ENCODE measurements at regions not wholly inside any gene's neighbourhood (a gene's known extent, or its start where the extent isn't known, plus 50 kb on each side); places are given as distances from the start of the nearest gene placed in this dataset.

- no peak for DNase-seq
Measured at GRCh38 chr10:123463181-123463580, 203.0 kb upstream of the GPR26 start.

- DNase-seq: no peak
Measured at GRCh38 chr10:123463698-123464097, 202.5 kb upstream of the GPR26 start.

- no peak for DNase-seq
Measured at GRCh38 chr10:123464430-123465323, 201.5 kb upstream of the GPR26 start.

- no peak for DNase-seq
Measured at GRCh38 chr10:123470336-123470921, 195.7 kb upstream of the GPR26 start.

- DNase-seq: no peak
Measured at GRCh38 chr10:123471811-123472210, 194.3 kb upstream of the GPR26 start.

- no peak for DNase-seq
Measured at GRCh38 chr10:123472606-123473005, 193.5 kb upstream of the GPR26 start.

GRCh38 chr10:123474700-123475099, 191.5 kb upstream of the GPR26 start:
- no peak for DNase-seq

GRCh38 chr10:123475466-123475865, 190.7 kb upstream of the GPR26 start:
- DNase-seq: no peak

- no peak for DNase-seq
Measured at GRCh38 chr10:123478116-123478515, 188.0 kb upstream of the GPR26 start.

- no peak for DNase-seq
Measured at GRCh38 chr10:123479640-123480039, 186.5 kb upstream of the GPR26 start.

GRCh38 chr10:123480344-123480743, 185.8 kb upstream of the GPR26 start:
- DNase-seq: no peak

- no peak for DNase-seq
Measured at GRCh38 chr10:123480845-123481244, 185.3 kb upstream of the GPR26 start.

GRCh38 chr10:123484722-123485121, 181.4 kb upstream of the GPR26 start:
- no peak for DNase-seq

GRCh38 chr10:123485341-123485960, 180.7 kb upstream of the GPR26 start:
- DNase-seq: no peak

GRCh38 chr10:123488436-123488835, 177.7 kb upstream of the GPR26 start:
- DNase-seq: no peak

- no peak for DNase-seq
Measured at GRCh38 chr10:123491364-123491763, 174.8 kb upstream of the GPR26 start.

- no peak for DNase-seq
Measured at GRCh38 chr10:123492016-123492415, 174.1 kb upstream of the GPR26 start.

- DNase-seq: no peak
Measured at GRCh38 chr10:123494301-123494808, 171.8 kb upstream of the GPR26 start.

- no peak for DNase-seq
Measured at GRCh38 chr10:123496375-123496774, 169.8 kb upstream of the GPR26 start.

GRCh38 chr10:123496996-123497660, 169.0 kb upstream of the GPR26 start:
- DNase-seq: no peak

- no peak for DNase-seq
Measured at GRCh38 chr10:123500110-123500509, 166.0 kb upstream of the GPR26 start.

GRCh38 chr10:123501148-123501547, 165.0 kb upstream of the GPR26 start:
- no peak for DNase-seq

- no peak for DNase-seq
Measured at GRCh38 chr10:123502983-123503382, 163.2 kb upstream of the GPR26 start.
